Right lobe of liver (tissue), 4 donors: ENCODE measurements at regions not wholly inside any gene's neighbourhood (a gene's known extent, or its start where the extent isn't known, plus 50 kb on each side); places are given as distances from the start of the nearest gene placed in this dataset.

Experiments
- CTCF ChIP-seq, 4 donors: fragments of 200-600 bp in 3 of 4; fragments of 450-650 bp in 1 of 4; IDR thresholded peaks; one replicate each; pipeline versions ENCODE4 v1.5.1 to v1.8.0; 2016 to 2022; ENCODE audit warnings: antibody characterized with exemption in 4 of 4, mild to moderate bottlenecking in 2 of 4
- POLR2A ChIP-seq: fragments of 450-650 bp; IDR thresholded peaks from one replicate; pipeline ENCODE4 v1.6.1; 2017; ENCODE audit warnings: antibody characterized with exemption, mild to moderate bottlenecking
- donor health status: DM: no; HTN: no; CAD: no.
- donor health status: DM: no; HTN: no; CAD: no.
- donor health status: DM: no; HTN: yes; CAD: no.

- TF ChIP-seq CTCF (IDR thresholded peaks at IDR 0.05) (no peak), POLR2A (no peak)
These were observed 500.1 kb downstream of the OCA2 start for GRCh38 chr15:27599034-27599433.
